CD4-positive, alpha-beta T cell treated with Interleukin-4 for 1 hour (primary cell): ENCODE measurements at regions not wholly inside any gene's neighbourhood (a gene's known extent, or its start where the extent isn't known, plus 50 kb on each side); places are given as distances from the start of the nearest gene placed in this dataset.

Experiments used
- DNase-seq, 2 donors: peaks; one replicate each; pipeline ENCODE4 v3.0.0-alpha.2; 2020 to 2022

- no peak for DNase-seq
Observed at GRCh38 chr1:194616835-194617234, 1430.4 kb upstream of the B3GALT2 start.

GRCh38 chr1:194602184-194602583 lies 1415.8 kb upstream of the B3GALT2 start:
- no peak for DNase-seq

- DNase-seq = no peak
Observed at GRCh38 chr1:194600716-194601115, 1414.3 kb upstream of the B3GALT2 start.

- no peak for DNase-seq
Observed at GRCh38 chr1:194598098-194598497, 1411.7 kb upstream of the B3GALT2 start.

- no peak for DNase-seq
Observed at GRCh38 chr1:194586302-194586701, 1399.9 kb upstream of the B3GALT2 start.

- DNase-seq = no peak
Observed at GRCh38 chr1:194584052-194584451, 1397.6 kb upstream of the B3GALT2 start.

GRCh38 chr1:194570476-194570875 lies 1384.1 kb upstream of the B3GALT2 start:
- DNase-seq = no peak

GRCh38 chr1:194568610-194569009 lies 1382.2 kb upstream of the B3GALT2 start:
- no peak for DNase-seq

GRCh38 chr1:194548071-194548470 lies 1361.7 kb upstream of the B3GALT2 start:
- DNase-seq = no peak

GRCh38 chr1:194544012-194544411 lies 1357.6 kb upstream of the B3GALT2 start:
- DNase-seq = no peak

GRCh38 chr1:194538453-194538852 lies 1352.0 kb upstream of the B3GALT2 start:
- DNase-seq = no peak

GRCh38 chr1:194537521-194537920 lies 1351.1 kb upstream of the B3GALT2 start:
- DNase-seq = no peak

GRCh38 chr1:194535369-194535768 lies 1349.0 kb upstream of the B3GALT2 start:
- no peak for DNase-seq

- DNase-seq = no peak
Observed at GRCh38 chr1:194534784-194535183, 1348.4 kb upstream of the B3GALT2 start.

GRCh38 chr1:194533641-194534040 lies 1347.2 kb upstream of the B3GALT2 start:
- no peak for DNase-seq

- DNase-seq = no peak
Observed at GRCh38 chr1:194517567-194517966, 1331.2 kb upstream of the B3GALT2 start.

GRCh38 chr1:194515916-194516315 lies 1329.5 kb upstream of the B3GALT2 start:
- no peak for DNase-seq

GRCh38 chr1:194512957-194513356 lies 1326.5 kb upstream of the B3GALT2 start:
- no peak for DNase-seq

- DNase-seq = no peak
Observed at GRCh38 chr1:194512345-194512744, 1325.9 kb upstream of the B3GALT2 start.

GRCh38 chr1:194503209-194503608 lies 1316.8 kb upstream of the B3GALT2 start:
- DNase-seq = no peak

- DNase-seq = no peak
Observed at GRCh38 chr1:194495434-194495833, 1309.0 kb upstream of the B3GALT2 start.

GRCh38 chr1:194487172-194487571 lies 1300.8 kb upstream of the B3GALT2 start:
- no peak for DNase-seq

GRCh38 chr1:194485432-194485831 lies 1299.0 kb upstream of the B3GALT2 start:
- no peak for DNase-seq

GRCh38 chr1:194478731-194479130 lies 1292.3 kb upstream of the B3GALT2 start:
- DNase-seq = no peak

- no peak for DNase-seq
Observed at GRCh38 chr1:194477908-194478307, 1291.5 kb upstream of the B3GALT2 start.

- DNase-seq = no peak
Observed at GRCh38 chr1:194476872-194477271, 1290.5 kb upstream of the B3GALT2 start.
